ENCODE measurements at regions not wholly inside any gene's neighbourhood (a gene's known extent, or its start where the extent isn't known, plus 50 kb on each side); places are given as distances from the start of the nearest gene placed in this dataset.

GRCh38 chr1:82491301-82492048 lies 690.7 kb downstream of the ADGRL2 start:
- Mint-ChIP-seq H3K27me3 (peaks cover 2% of the 10 kb centered on the region), H3K9me3 (peaks cover 18% of the 10 kb centered on the region), H3K4me3 (no peak overlapping the region)

GRCh38 chr1:82487778-82488177 lies 687.0 kb downstream of the ADGRL2 start:
- Mint-ChIP-seq H3K36me3 (ENCODE audit: low read depth) (no peaks in the 10 kb centered on the region), H3K4me3 (no peak overlapping the region), H3K27me3 (no peaks in the 10 kb centered on the region), H3K9me3 (no peaks in the 10 kb centered on the region), H3K4me1 (no peaks in the 10 kb centered on the region), H3K27ac (no peak overlapping the region)
- DNase-seq = no peak
- ATAC-seq = no peak

More at GRCh38 chr1:82491301-82492048, 690.7 kb downstream of the ADGRL2 start:
- Mint-ChIP-seq H3K4me1 (no peaks in the 10 kb centered on the region), H3K27ac (no peak overlapping the region), H3K36me3 (ENCODE audit: low read depth) (no peaks in the 10 kb centered on the region)
- DNase-seq (no peak), ATAC-seq (no peak)

GRCh38 chr1:82486969-82487368 lies 686.2 kb downstream of the ADGRL2 start:
- Mint-ChIP-seq H3K27ac (no peak overlapping the region), H3K4me3 (no peak overlapping the region), H3K36me3 (ENCODE audit: low read depth) (no peaks in the 10 kb centered on the region), H3K9me3 (no peaks in the 10 kb centered on the region), H3K27me3 (no peaks in the 10 kb centered on the region), H3K4me1 (no peaks in the 10 kb centered on the region)
- DNase-seq = no peak
- no peak for ATAC-seq

GRCh38 chr1:82486468-82486867 lies 685.7 kb downstream of the ADGRL2 start:
- no peaks in the 10 kb centered on the region for H3K9me3 Mint-ChIP-seq
- H3K27ac Mint-ChIP-seq = no peak overlapping the region
- DNase-seq = no peak
- H3K27me3 Mint-ChIP-seq = no peaks in the 10 kb centered on the region
- H3K4me3 Mint-ChIP-seq = no peak overlapping the region
- ATAC-seq = no peak
- H3K4me1 Mint-ChIP-seq = no peaks in the 10 kb centered on the region
- no peaks in the 10 kb centered on the region for H3K36me3 Mint-ChIP-seq (ENCODE audit: low read depth)

GRCh38 chr1:82485591-82486369 lies 685.0 kb downstream of the ADGRL2 start:
- Mint-ChIP-seq H3K4me1 (no peaks in the 10 kb centered on the region), H3K36me3 (ENCODE audit: low read depth) (no peaks in the 10 kb centered on the region), H3K9me3 (no peaks in the 10 kb centered on the region), H3K27me3 (no peaks in the 10 kb centered on the region), H3K27ac (no peak overlapping the region), H3K4me3 (no peak overlapping the region)
- no peak for ATAC-seq
- DNase-seq = no peak

- ATAC-seq (no peak), DNase-seq (no peak)
- Mint-ChIP-seq H3K27me3 (no peaks in the 10 kb centered on the region), H3K4me1 (no peaks in the 10 kb centered on the region), H3K9me3 (no peaks in the 10 kb centered on the region), H3K27ac (no peak overlapping the region), H3K4me3 (no peak overlapping the region), H3K36me3 (ENCODE audit: low read depth) (no peaks in the 10 kb centered on the region)
These were observed 682.4 kb downstream of the ADGRL2 start for GRCh38 chr1:82483146-82483545.

- Mint-ChIP-seq H3K9me3 (no peaks in the 10 kb centered on the region), H3K27ac (no peak overlapping the region), H3K36me3 (ENCODE audit: low read depth) (no peaks in the 10 kb centered on the region), H3K27me3 (no peaks in the 10 kb centered on the region), H3K4me1 (no peaks in the 10 kb centered on the region), H3K4me3 (no peak overlapping the region)
- ATAC-seq (no peak), DNase-seq (no peak)
These were observed 678.2 kb downstream of the ADGRL2 start for GRCh38 chr1:82478916-82479315.

- Mint-ChIP-seq H3K9me3 (no peaks in the 10 kb centered on the region), H3K36me3 (ENCODE audit: low read depth) (no peaks in the 10 kb centered on the region), H3K4me1 (no peaks in the 10 kb centered on the region), H3K4me3 (no peak overlapping the region), H3K27ac (no peak overlapping the region), H3K27me3 (no peaks in the 10 kb centered on the region)
- ATAC-seq = no peak
- no peak for DNase-seq
These were observed 671.9 kb downstream of the ADGRL2 start for GRCh38 chr1:82472489-82473131.

GRCh38 chr1:82466891-82467290 lies 666.2 kb downstream of the ADGRL2 start:
- H3K4me3 Mint-ChIP-seq = no peak overlapping the region
- DNase-seq = no peak
- no peaks in the 10 kb centered on the region for H3K4me1 Mint-ChIP-seq
- H3K36me3 Mint-ChIP-seq (ENCODE audit: low read depth) = no peaks in the 10 kb centered on the region
- no peaks in the 10 kb centered on the region for H3K9me3 Mint-ChIP-seq
- no peak for ATAC-seq
- H3K27ac Mint-ChIP-seq = no peak overlapping the region
- no peaks in the 10 kb centered on the region for H3K27me3 Mint-ChIP-seq

- Mint-ChIP-seq H3K9me3 (no peaks in the 10 kb centered on the region), H3K36me3 (ENCODE audit: low read depth) (no peaks in the 10 kb centered on the region), H3K4me1 (no peaks in the 10 kb centered on the region), H3K27ac (no peak overlapping the region), H3K4me3 (no peak overlapping the region), H3K27me3 (no peaks in the 10 kb centered on the region)
- DNase-seq = no peak
- ATAC-seq = no peak
These were observed 665.7 kb downstream of the ADGRL2 start for GRCh38 chr1:82466416-82466815.

- Mint-ChIP-seq H3K4me1 (no peaks in the 10 kb centered on the region), H3K27me3 (no peaks in the 10 kb centered on the region), H3K9me3 (no peaks in the 10 kb centered on the region), H3K36me3 (ENCODE audit: low read depth) (no peaks in the 10 kb centered on the region), H3K27ac (no peak overlapping the region), H3K4me3 (no peak overlapping the region)
- DNase-seq (no peak), ATAC-seq (no peak)
These were observed 664.3 kb downstream of the ADGRL2 start for GRCh38 chr1:82465024-82465423.

GRCh38 chr1:82464362-82465001 lies 663.7 kb downstream of the ADGRL2 start:
- Mint-ChIP-seq H3K4me1 (no peaks in the 10 kb centered on the region), H3K36me3 (ENCODE audit: low read depth) (no peaks in the 10 kb centered on the region), H3K27me3 (no peaks in the 10 kb centered on the region), H3K9me3 (no peaks in the 10 kb centered on the region), H3K27ac (no peak overlapping the region), H3K4me3 (no peak overlapping the region)
- ATAC-seq (no peak), DNase-seq (no peak)

- DNase-seq (no peak), ATAC-seq (no peak)
- Mint-ChIP-seq H3K9me3 (no peaks in the 10 kb centered on the region), H3K4me1 (no peaks in the 10 kb centered on the region), H3K4me3 (no peak overlapping the region), H3K27me3 (no peaks in the 10 kb centered on the region), H3K27ac (no peak overlapping the region), H3K36me3 (ENCODE audit: low read depth) (no peaks in the 10 kb centered on the region)
These were observed 663.2 kb downstream of the ADGRL2 start for GRCh38 chr1:82463951-82464350.

- Mint-ChIP-seq H3K27me3 (no peaks in the 10 kb centered on the region), H3K36me3 (ENCODE audit: low read depth) (no peaks in the 10 kb centered on the region), H3K27ac (no peak overlapping the region), H3K9me3 (no peaks in the 10 kb centered on the region), H3K4me3 (no peak overlapping the region), H3K4me1 (no peaks in the 10 kb centered on the region)
- DNase-seq = no peak
- no peak for ATAC-seq
These were observed 661.6 kb downstream of the ADGRL2 start for GRCh38 chr1:82462366-82462765.
